MM.1S (cell line): ENCODE measurements at regions not wholly inside any gene's neighbourhood (a gene's known extent, or its start where the extent isn't known, plus 50 kb on each side); places are given as distances from the start of the nearest gene placed in this dataset.

ENCODE experiments used
- CTCF ChIP-seq: fragments of 300-600 bp; sonication (generic); IDR thresholded peaks from 2 replicates; pipeline ENCODE4 v1.5.1; 2016; ENCODE audit warnings: antibody characterized with exemption, low read length, mixed read lengths
- EZH2 ChIP-seq: fragments of 300-600 bp; sonication (generic); optimal IDR thresholded peaks from 2 replicates; pipeline ENCODE3; 2017; ENCODE audit warnings: low read depth, mild to moderate bottlenecking, antibody characterized with exemption, low read length, mixed read lengths

DNA sequence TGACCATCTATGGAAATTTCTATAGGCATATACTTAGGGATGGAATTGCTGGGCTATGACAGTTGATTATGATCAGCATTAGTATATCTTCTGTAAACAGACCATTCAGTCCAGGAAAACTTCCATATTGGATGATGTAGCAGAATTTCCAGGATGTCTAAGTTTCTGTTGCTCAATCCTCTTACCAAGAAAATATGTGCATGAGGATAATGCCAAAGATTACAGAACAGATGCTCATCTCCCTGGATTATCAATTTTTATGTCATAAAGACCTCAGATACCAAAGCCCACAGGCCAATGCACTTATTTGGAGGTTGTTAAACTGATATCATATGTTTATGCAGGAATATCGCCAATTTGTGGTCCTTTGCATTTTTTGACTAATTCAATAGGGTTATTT lies 354.4 kb upstream of the FLRT2 start:
- TF ChIP-seq EZH2, result no peak
- no peak for TF ChIP-seq CTCF
